Left lung (tissue), 4 donors: ENCODE measurements at regions not wholly inside any gene's neighbourhood (a gene's known extent, or its start where the extent isn't known, plus 50 kb on each side); places are given as distances from the start of the nearest gene placed in this dataset.
A peak's percentile ranks its signal among the peaks of the same experiment; 100 is the strongest.
"Not testable (repeated sequence)": the region's sequence is repeated elsewhere in the genome, so short reads cannot be mapped to it uniquely, and the experiment has no call there.

Source experiments
- ATAC-seq: fragments of 200-7000 bp; cut with Tn5 transposase; one replicate; pipeline ENCODE4 v1.9.1; 2020; ENCODE audit warnings: moderate library complexity
- DNase-seq, 4 donors: peaks; one replicate each; pipeline ENCODE4 v3.0.0-alpha.2; 2013 to 2020
- H3K27ac ChIP-seq, 2 donors: fragments of 200-600 bp; sonication (generic) in 1 of 2; one replicate each; pipeline versions ENCODE4 v1.5.0 to v1.8.0; 2020 to 2021
- H3K27me3 ChIP-seq, 2 donors: fragments of 200-600 bp; sonication (generic) in 1 of 2; one replicate each; pipeline versions ENCODE4 v1.5.0 to v1.8.0; 2020 to 2021
- H3K36me3 ChIP-seq, 2 donors: fragments of 200-600 bp; sonication (generic) in 1 of 2; one replicate each; pipeline versions ENCODE4 v1.5.0 to v1.8.0; 2020 to 2021
- H3K4me1 ChIP-seq, 2 donors: fragments of 200-600 bp; one replicate each; pipeline ENCODE4 v1.8.0; 2021
- H3K4me3 ChIP-seq, 2 donors: fragments of 200-600 bp; sonication (generic) in 1 of 2; one replicate each; pipeline versions ENCODE4 v1.5.0 to v1.8.0; 2020 to 2021; ENCODE audit warnings: mild to moderate bottlenecking in 1 of 2
- H3K9me3 ChIP-seq, 2 donors: fragments of 200-600 bp; sonication (generic) in 1 of 2; one replicate each; pipeline versions ENCODE4 v1.5.0 to v1.8.0; 2020 to 2021
- CTCF ChIP-seq, 2 donors: fragments of 200-600 bp; sonication (generic) in 1 of 2; IDR thresholded peaks; one replicate each; pipeline versions ENCODE4 v1.5.0 to v1.8.0; 2021; ENCODE audit warnings: antibody characterized with exemption in 2 of 2
- intact Hi-C, 2 donors: fragments of 100-400 bp; cut with DNase I; formaldehyde crosslinking; loops; one replicate each; pipeline versions ENCODE4 v1.11.2 to v1.14.2; 2022
- donor health status: DM: no; HTN: yes; CAD: no.
- donor health status: DM: no; HTN: no; CAD: no.

DNA sequence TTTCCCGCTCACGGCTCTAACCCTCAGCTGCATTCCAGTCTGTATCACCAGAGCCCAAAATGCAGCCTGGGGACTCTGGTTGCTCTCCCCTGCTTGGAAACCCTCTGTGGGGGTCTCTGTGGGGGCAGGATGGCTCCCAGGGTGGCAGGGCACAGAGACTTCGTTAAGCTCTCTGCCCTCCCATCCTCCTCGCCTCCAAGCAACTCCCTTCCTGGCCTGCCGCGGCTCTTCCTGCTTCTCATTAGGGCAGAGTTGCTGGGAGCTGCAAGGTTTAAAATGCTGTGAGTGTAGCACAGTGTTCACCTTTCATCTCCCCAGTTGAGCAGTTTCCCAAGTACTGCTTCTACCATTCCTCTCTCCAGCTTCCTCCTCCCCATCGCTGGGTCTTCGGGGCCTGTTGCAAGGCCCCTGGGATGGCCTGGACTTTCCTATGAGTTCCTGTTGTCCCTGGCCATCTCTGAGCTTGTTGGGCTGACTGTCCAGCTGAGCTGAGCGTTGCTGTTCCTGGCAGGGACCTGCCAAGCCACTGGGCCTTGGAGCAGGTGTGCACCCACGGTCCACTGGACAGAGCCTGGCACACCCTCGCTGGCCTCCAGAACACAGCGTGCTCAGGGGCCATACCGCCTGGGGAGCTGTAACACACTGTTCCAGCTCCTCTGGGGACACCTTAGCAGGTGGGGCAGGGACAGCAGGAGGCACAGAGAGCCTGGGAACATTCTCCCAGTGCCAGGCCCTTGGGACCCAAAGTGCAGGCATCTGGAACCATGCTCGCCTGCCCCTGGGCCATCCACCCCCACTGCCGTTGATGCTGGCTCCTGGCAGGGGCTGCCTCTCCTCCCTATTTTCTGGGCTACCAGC lies 188.4 kb downstream of the C9orf50 start:
- no peak for TF ChIP-seq CTCF (IDR thresholded peaks at IDR 0.05)
- ATAC-seq, result no peak

DNA sequence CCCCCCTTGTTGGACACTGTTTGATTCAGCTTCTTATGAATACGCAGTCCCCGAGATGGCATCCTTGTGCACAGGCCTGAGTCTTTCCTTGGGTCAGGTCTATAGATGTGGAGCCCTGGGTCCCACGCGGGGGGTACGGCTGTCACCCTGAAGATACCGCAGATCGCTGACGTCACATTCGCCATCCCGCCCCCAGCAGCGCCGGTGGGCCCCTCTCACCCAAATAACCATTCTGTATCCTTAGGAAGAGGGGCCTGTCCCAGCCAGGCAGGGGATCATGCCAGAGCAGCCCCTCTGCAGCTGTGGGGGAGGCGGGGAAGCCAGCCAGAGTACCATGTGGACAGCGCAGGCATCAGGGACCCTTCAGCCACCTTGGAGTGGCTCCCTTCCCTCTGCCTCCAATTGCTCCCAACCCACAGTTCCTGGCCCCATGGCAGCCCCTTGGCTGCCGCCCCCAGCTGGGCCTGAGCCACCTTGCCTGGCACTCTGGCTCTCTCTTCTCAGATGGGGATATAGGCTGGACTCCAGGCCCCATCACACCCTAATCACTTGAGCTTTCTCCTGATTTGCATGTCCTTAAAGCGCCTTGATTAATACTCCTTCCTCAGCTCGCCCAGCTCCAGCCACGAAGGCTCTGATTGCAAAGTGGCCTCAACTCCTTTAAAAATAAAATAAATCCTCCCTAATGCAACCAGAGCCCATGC lies 189.8 kb downstream of the C9orf50 start:
- intact Hi-C loops, result no loop called here
- Histone ChIP-seq H3K36me3 (no peaks in the 10 kb centered on the region), H3K27ac (no peak overlapping the region), H3K27me3 (peaks cover 0 to under 1% of the 10 kb centered on the region in 2 donors), H3K4me3 (no peak overlapping the region), H3K9me3 (no peaks in the 10 kb centered on the region), H3K4me1 (no peaks in the 10 kb centered on the region)
- ATAC-seq (no peak), DNase-seq (no peak)
- no peak for TF ChIP-seq CTCF (IDR thresholded peaks at IDR 0.05)

More for the DNA sequence above, 188.4 kb downstream of the C9orf50 start:
- intact Hi-C loops, result no loop called here
- Histone ChIP-seq H3K27me3 (peaks cover 0 to 15% of the 10 kb centered on the region in 2 donors), H3K4me1 (peaks cover 9 to 11% of the 10 kb centered on the region in 2 donors), H3K4me3 (no peak overlapping the region), H3K9me3 (no peaks in the 10 kb centered on the region), H3K36me3 (no peaks in the 10 kb centered on the region), H3K27ac (no peak overlapping the region)
- DNase-seq, result peak in 1 of 4 donors; percentile 80

DNA sequence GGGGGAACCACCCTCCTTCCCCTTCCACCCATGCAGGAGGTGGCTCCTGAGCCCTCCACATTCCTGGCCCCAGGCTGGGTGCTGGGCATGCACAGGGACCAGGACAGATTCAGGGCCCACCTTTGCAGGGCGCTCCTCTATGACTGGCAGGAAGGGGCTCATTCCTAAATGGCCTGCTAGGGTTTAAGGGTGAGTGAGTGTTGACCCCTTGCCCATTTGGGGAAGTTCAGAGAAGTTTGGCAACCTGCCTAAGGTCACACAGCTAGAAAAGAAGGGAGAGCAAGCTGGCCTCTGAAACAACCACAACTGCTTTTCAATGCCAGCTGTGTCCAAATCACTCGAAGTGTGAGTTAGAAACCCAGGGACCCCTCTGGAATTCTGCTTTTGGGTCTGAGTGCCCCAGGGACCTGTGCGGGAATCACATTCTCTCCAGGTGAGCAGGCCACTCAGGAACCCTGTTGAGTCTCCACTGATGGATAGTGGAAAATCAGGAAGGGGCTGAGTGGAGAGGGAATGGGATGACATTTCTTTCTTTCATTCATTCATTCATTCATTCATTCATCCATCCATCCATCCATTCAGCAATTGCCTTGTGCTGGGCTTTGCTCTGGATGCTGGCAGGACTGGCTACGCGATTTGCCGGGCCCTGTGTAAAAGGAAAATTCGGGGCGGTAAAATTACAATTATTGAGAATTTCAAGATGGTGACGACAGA lies 191.9 kb downstream of the C9orf50 start:
- no peaks in the 10 kb centered on the region for H3K9me3 ChIP-seq
- H3K27me3 ChIP-seq, result no peaks in the 10 kb centered on the region
- no peak for ATAC-seq
- no peaks in the 10 kb centered on the region for H3K36me3 ChIP-seq
- no peak for TF ChIP-seq CTCF (IDR thresholded peaks at IDR 0.05)
- H3K4me1 ChIP-seq, result no peaks in the 10 kb centered on the region
- no peak overlapping the region for H3K27ac ChIP-seq
- no peak overlapping the region for H3K4me3 ChIP-seq
- intact Hi-C loops, result no loop called here
- no peak for DNase-seq

DNA sequence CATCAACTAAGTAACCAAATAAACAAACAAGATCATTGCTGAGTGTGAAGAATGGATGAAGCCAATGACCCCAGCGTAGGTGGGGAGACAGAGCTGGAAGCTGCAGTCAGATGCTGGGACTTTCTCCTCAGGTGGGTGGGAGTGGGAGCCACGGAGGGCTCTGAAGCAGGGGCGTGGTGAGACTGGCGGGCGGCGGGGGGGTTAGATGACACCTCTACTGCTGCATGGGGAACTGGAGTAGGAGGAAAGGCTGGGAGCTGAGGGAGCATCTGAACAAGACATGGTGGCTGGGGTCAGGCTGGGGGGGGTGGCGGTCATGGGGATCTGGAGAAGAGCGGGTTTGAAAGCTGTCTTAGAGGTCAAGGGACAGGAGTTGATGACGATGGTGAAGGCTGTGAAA lies 193.8 kb downstream of the C9orf50 start:
- Histone ChIP-seq H3K4me3 (no peak overlapping the region), H3K4me1 (peaks cover 0 to 11% of the 10 kb centered on the region in 2 donors), H3K9me3 (no peaks in the 10 kb centered on the region), H3K27me3 (no peaks in the 10 kb centered on the region), H3K27ac (no peak overlapping the region), H3K36me3 (no peaks in the 10 kb centered on the region)
- intact Hi-C loops, result no loop called here
- TF ChIP-seq CTCF (IDR thresholded peaks at IDR 0.05), result no peak
- ATAC-seq (no peak), DNase-seq (no peak)

DNA sequence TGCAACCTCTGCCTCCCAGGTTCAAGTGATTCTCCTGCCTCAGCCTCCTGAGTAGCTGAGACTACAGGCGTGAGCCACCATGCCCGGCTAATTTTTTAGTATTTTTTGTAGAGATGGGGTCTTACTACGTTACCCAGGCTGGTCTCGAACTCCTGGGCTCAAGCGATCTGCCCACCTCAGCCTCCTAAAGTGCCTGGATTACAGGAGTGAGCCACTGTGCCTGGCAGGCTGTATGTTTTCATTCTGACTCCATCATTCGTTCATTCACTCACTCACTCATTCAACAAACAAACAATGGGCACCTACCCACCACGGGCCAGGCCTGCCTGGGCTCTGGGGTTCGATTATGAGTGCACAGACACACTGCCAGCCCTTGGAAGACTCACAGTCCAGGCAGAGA lies 197.1 kb downstream of the C9orf50 start:
- H3K27me3 ChIP-seq, ATAC-seq, H3K4me3 ChIP-seq, H3K9me3 ChIP-seq, intact Hi-C loops, H3K36me3 ChIP-seq, H3K27ac ChIP-seq: not testable (repeated sequence)
- peaks cover 0 to 11% of the 10 kb centered on the region in 2 donors for H3K4me1 ChIP-seq
- DNase-seq, result peak in 1 of 4 donors; percentile 23
